GM19043 (cell line): ENCODE measurements at regions not wholly inside any gene's neighbourhood (a gene's known extent, or its start where the extent isn't known, plus 50 kb on each side); places are given as distances from the start of the nearest gene placed in this dataset.

Experiments used
- ATAC-seq: cut with Tn5 transposase; IDR thresholded peaks from one replicate; pipeline ENCODE4 v1.9.1; 2021; ENCODE audit warnings: low read depth; ENCODE audit not compliant: unreplicated experiment

- ATAC-seq, result no peak
These were observed 651.4 kb downstream of the ADGRL2 start for GRCh38 chr1:82452096-82452495.

- no peak for ATAC-seq
These were observed 650.5 kb downstream of the ADGRL2 start for GRCh38 chr1:82451191-82451590.

- no peak for ATAC-seq
These were observed 648.8 kb downstream of the ADGRL2 start for GRCh38 chr1:82449506-82450057.

- ATAC-seq, result no peak
These were observed 646.2 kb downstream of the ADGRL2 start for GRCh38 chr1:82446955-82447354.

GRCh38 chr1:82446236-82446635, 645.5 kb downstream of the ADGRL2 start:
- no peak for ATAC-seq

GRCh38 chr1:82445827-82446226, 645.1 kb downstream of the ADGRL2 start:
- ATAC-seq, result no peak

- ATAC-seq, result no peak
These were observed 644.4 kb downstream of the ADGRL2 start for GRCh38 chr1:82445132-82445531.

- ATAC-seq, result no peak
These were observed 640.7 kb downstream of the ADGRL2 start for GRCh38 chr1:82441402-82441801.

GRCh38 chr1:82423174-82423815, 622.6 kb downstream of the ADGRL2 start:
- ATAC-seq, result no peak

- no peak for ATAC-seq
These were observed 621.0 kb downstream of the ADGRL2 start for GRCh38 chr1:82421782-82422181.

GRCh38 chr1:82420584-82420983, 619.9 kb downstream of the ADGRL2 start:
- no peak for ATAC-seq

- ATAC-seq, result no peak
These were observed 610.9 kb downstream of the ADGRL2 start for GRCh38 chr1:82411605-82412004.

GRCh38 chr1:82405333-82405732, 604.6 kb downstream of the ADGRL2 start:
- no peak for ATAC-seq

GRCh38 chr1:82401116-82401515, 600.4 kb downstream of the ADGRL2 start:
- ATAC-seq, result no peak

- no peak for ATAC-seq
These were observed 599.8 kb downstream of the ADGRL2 start for GRCh38 chr1:82400521-82400920.

GRCh38 chr1:82399093-82399492, 598.4 kb downstream of the ADGRL2 start:
- ATAC-seq, result no peak

- no peak for ATAC-seq
These were observed 597.6 kb downstream of the ADGRL2 start for GRCh38 chr1:82398357-82398756.

GRCh38 chr1:82395440-82395839, 594.7 kb downstream of the ADGRL2 start:
- no peak for ATAC-seq

GRCh38 chr1:82392946-82393345, 592.2 kb downstream of the ADGRL2 start:
- no peak for ATAC-seq

- no peak for ATAC-seq
These were observed 591.8 kb downstream of the ADGRL2 start for GRCh38 chr1:82392513-82392912.

- no peak for ATAC-seq
These were observed 591.0 kb downstream of the ADGRL2 start for GRCh38 chr1:82391712-82392111.

GRCh38 chr1:82390627-82391026, 589.9 kb downstream of the ADGRL2 start:
- no peak for ATAC-seq

- no peak for ATAC-seq
These were observed 587.9 kb downstream of the ADGRL2 start for GRCh38 chr1:82388679-82389078.
